ENCODE measurements at regions not wholly inside any gene's neighbourhood (a gene's known extent, or its start where the extent isn't known, plus 50 kb on each side); places are given as distances from the start of the nearest gene placed in this dataset.

DNA sequence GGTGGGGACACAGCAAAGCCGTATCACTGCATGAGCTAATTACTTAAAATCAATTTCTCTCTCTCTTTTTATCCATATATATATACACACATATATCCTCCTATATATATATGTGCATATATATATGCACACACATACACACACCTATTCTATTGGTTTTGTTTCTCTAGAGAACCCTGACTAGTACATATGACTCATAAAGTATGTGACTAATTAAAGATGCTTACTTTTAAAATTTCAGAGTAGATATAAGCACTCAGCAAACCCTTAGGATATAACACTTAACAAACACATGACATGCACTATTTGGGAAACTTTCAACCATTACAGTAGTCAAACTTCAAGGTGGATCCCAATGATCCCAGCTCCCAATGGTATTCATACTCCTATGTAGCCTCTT, 732.6 kb downstream of the ROBO2 start:
- no peak overlapping the region for H3K4me3 ChIP-seq (ENCODE audit: low read depth, low read length)
- no peak for DNase-seq (ENCODE audit: low read depth)
- TF ChIP-seq, protein P1, sequence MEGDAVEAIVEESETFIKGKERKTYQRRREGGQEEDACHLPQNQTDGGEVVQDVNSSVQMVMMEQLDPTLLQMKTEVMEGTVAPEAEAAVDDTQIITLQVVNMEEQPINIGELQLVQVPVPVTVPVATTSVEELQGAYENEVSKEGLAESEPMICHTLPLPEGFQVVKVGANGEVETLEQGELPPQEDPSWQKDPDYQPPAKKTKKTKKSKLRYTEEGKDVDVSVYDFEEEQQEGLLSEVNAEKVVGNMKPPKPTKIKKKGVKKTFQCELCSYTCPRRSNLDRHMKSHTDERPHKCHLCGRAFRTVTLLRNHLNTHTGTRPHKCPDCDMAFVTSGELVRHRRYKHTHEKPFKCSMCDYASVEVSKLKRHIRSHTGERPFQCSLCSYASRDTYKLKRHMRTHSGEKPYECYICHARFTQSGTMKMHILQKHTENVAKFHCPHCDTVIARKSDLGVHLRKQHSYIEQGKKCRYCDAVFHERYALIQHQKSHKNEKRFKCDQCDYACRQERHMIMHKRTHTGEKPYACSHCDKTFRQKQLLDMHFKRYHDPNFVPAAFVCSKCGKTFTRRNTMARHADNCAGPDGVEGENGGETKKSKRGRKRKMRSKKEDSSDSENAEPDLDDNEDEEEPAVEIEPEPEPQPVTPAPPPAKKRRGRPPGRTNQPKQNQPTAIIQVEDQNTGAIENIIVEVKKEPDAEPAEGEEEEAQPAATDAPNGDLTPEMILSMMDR (IDR thresholded peaks at IDR 0.05; ENCODE audit: low read depth, low read length, missing control alignments): no peak

DNA sequence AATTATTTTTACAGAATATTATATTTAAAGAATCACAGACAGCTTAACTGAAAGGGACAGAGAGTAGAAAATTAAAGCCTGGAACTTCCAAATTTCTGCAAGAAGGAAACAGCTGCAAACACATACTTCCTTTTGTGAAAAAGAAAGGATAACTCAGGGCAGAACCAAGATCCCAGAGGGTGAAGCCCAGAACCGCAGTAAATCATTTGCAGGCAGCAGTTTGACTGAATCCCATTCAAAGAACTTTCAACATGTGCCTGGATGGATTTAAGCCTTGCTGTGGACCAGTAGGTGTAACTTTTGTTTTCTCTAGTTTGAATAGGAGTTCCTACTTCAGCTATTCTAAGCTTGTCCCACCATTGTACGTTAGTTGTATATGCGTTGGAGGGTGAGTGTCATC, 733.2 kb downstream of the ROBO2 start:
- DNase-seq (ENCODE audit: low read depth): no peak
- no peak overlapping the region for H3K4me3 ChIP-seq (ENCODE audit: low read depth, low read length)
- TF ChIP-seq, protein P1 (IDR thresholded peaks at IDR 0.05; ENCODE audit: low read depth, low read length, missing control alignments): no peak

DNA sequence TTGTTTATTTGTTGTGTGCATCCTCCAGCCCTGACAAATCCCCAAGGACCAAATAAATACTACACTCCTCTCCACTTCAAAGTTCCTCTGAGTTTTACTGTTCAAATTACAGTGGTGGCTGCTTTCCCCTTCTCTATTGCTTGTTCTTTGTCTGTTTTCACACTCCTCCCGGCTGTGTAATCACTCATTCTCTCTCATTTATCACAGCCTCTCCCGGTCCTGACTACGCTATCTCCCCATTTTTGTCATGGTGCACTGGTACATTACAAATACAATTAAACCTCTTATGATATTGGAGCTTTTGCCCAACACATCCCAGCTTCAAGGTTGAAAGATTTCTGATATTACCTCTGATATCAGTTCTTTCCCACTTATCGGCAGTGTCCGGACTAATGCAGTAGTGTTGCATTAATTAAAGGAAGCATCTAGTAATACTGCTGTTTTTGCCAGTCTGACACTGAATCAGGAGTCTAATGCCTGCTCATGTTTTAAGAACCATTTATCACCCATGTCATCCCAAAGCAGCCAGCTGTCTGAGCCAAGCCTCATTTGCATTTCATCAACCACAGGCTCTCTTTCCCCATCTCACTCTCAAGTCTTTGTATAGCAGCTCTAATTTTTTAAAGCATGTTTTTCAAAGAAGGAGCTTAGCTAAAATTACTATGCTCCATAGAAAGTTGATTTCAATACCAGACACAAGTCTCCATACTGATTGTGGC, 740.5 kb downstream of the ROBO2 start:
- DNase-seq (ENCODE audit: low read depth): no peak
- TF ChIP-seq, protein P1 (IDR thresholded peaks at IDR 0.05; ENCODE audit: low read depth, low read length, missing control alignments): no peak
- no peak overlapping the region for H3K4me3 ChIP-seq (ENCODE audit: low read depth, low read length)

DNA sequence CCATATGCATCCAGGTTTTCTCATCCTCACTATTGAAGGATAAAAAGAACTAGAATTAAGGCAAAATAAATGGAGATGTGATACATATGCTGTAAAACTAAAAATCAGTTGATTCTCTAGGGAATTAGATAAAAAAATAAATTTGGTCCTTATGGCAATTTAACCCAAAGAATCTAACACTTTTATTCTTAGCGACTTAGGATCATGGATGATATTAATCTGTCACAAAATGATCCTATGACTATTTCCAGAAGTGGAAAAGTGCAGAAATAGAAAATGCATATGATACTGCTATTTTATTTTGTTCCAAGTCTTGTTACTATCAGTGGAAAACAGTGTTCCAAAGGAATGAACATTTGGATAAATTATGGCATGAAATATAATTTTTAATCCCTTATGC, 746.3 kb downstream of the ROBO2 start:
- no peak overlapping the region for H3K4me3 ChIP-seq (ENCODE audit: low read depth, low read length)
- no peak for DNase-seq (ENCODE audit: low read depth)
- TF ChIP-seq, protein P1 (IDR thresholded peaks at IDR 0.05; ENCODE audit: low read depth, low read length, missing control alignments): no peak

DNA sequence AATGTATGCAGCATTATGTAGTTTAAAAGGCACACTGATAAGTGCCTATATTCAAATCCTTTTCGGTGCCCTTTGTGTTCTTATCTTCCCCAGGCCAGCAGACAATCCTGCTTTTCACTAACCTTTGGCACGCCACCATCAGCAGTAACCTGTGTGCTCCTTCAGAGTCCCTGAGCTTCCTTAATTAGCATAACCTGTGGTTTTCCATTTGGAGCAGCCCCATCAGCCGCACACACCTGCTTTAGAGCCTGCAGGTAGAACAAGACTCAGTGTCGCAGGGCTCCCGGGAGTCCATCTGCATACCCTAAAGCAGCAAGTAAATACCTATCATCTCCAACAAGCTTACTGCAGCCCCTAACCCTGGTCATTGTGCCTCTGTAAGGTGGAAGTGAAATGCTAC, 755.1 kb downstream of the ROBO2 start:
- TF ChIP-seq, protein P1 (IDR thresholded peaks at IDR 0.05; ENCODE audit: low read depth, low read length, missing control alignments): no peak
- no peak for DNase-seq (ENCODE audit: low read depth)
- H3K4me3 ChIP-seq (ENCODE audit: low read depth, low read length): no peak overlapping the region

DNA sequence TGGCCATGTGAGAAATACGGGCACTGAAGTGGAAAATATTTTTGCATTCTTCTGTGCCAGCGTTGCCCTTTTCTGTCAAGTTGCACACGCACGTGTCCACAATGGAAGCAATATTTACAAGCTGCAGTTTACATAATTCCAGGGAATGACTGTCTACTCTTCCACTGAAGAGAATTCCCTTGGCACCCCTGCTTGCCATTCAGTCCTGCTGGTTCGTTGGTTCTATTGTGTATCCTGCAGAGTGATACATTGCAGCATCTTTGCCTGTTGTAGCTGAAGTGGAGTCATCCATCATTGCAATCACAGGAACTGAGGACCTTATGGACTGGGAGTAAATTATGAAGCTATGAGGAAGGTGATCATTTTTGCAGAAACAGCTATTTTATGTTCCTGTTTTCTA, 759.4 kb downstream of the ROBO2 start:
- no peak for DNase-seq (ENCODE audit: low read depth)
- TF ChIP-seq, protein P1 (IDR thresholded peaks at IDR 0.05; ENCODE audit: low read depth, low read length, missing control alignments): no peak
- H3K4me3 ChIP-seq (ENCODE audit: low read depth, low read length): no peak overlapping the region

DNA sequence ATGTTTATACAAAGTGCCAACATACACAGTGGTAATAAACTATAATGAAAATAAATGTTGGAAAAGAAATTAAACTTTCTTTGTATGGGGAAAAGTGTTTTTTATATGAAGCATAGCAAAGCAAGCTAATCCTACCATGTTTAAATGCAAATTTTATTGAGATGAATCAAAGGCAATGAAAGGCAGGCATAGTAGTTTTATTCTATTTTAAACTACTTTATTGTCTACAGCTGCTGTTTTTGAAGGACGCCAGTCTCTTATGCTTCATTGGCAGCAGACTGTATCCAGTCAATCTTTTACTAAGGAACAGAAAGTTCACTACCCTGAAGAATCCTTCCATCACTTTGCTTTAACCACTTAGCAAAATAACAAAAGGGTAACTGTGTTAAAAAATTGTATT, 761.0 kb downstream of the ROBO2 start:
- TF ChIP-seq, protein P1 (IDR thresholded peaks at IDR 0.05; ENCODE audit: low read depth, low read length, missing control alignments): no peak
- no peak for DNase-seq (ENCODE audit: low read depth)
- H3K4me3 ChIP-seq (ENCODE audit: low read depth, low read length): no peak overlapping the region

Measured in GM12864 (cell line).